Neural progenitor cell (in vitro differentiated cells): ENCODE measurements at regions not wholly inside any gene's neighbourhood (a gene's known extent, or its start where the extent isn't known, plus 50 kb on each side); places are given as distances from the start of the nearest gene placed in this dataset.

Source experiments
- DNase-seq: peaks from one replicate; pipeline ENCODE4 v3.0.0-alpha.2; 2016; ENCODE audit warnings: low spot score
- H2AFZ ChIP-seq: fragments of 200-600 bp; sonication (generic); replicated peaks from 2 replicates; pipeline ENCODE4 v1.6.1; 2016; ENCODE audit warnings: antibody characterized with exemption
- H3F3A ChIP-seq: fragments of 200-600 bp; sonication (generic); 2 replicates; pipeline ENCODE4 v1.6.1; 2016; ENCODE audit warnings: antibody characterized with exemption, low read depth
- H3K27ac ChIP-seq: fragments of 200-600 bp; sonication (generic); 2 replicates; pipeline ENCODE4 v1.5.1; 2016; ENCODE audit warnings: mild to moderate bottlenecking
- H3K27me3 ChIP-seq: fragments of 200-600 bp; sonication (generic); 2 replicates; pipeline ENCODE4 v1.6.1; 2016; ENCODE audit warnings: mild to moderate bottlenecking, moderate library complexity
- H3K36me3 ChIP-seq: fragments of 200-600 bp; sonication (generic); 2 replicates; pipeline ENCODE4 v1.5.1; 2016
- H3K4me1 ChIP-seq: fragments of 200-600 bp; sonication (generic); 2 replicates; pipeline ENCODE4 v1.6.1; 2016; ENCODE audit warnings: mixed run types
- H3K4me2 ChIP-seq: fragments of 200-600 bp; sonication (generic); 2 replicates; pipeline ENCODE4 v1.6.1; 2016
- H3K4me3 ChIP-seq: fragments of 200-600 bp; sonication (generic); 2 replicates; pipeline ENCODE4 v1.5.1; 2016
- H3K79me2 ChIP-seq: fragments of 200-600 bp; sonication (generic); 2 replicates; pipeline ENCODE4 v1.6.1; 2016; ENCODE audit warnings: low read depth
- H3K9ac ChIP-seq: fragments of 200-600 bp; sonication (generic); 2 replicates; pipeline ENCODE4 v1.6.1; 2016
- H3K9me3 ChIP-seq: fragments of 200-600 bp; sonication (generic); 2 replicates; pipeline ENCODE4 v1.5.1; 2016; ENCODE audit warnings: low read depth
- H4K20me1 ChIP-seq: fragments of 200-600 bp; sonication (generic); 2 replicates; pipeline ENCODE4 v1.6.1; 2016; ENCODE audit warnings: low read depth
- H3K27ac Mint-ChIP-seq: 3 replicates; pipeline ENCODE4 v1.8.0; 2021; ENCODE audit warnings: mixed read lengths
- H3K27me3 Mint-ChIP-seq: 2 replicates; pipeline ENCODE4 v1.8.0; 2022; ENCODE audit warnings: low read depth, mild to moderate bottlenecking, inconsistent platforms, moderate library complexity, mixed read lengths; ENCODE audit not compliant: insufficient read depth
- H3K36me3 Mint-ChIP-seq: 3 replicates; pipeline ENCODE4 v1.8.0; 2021; ENCODE audit warnings: mixed read lengths
- H3K4me1 Mint-ChIP-seq: 3 replicates; pipeline ENCODE4 v1.8.0; 2021; ENCODE audit warnings: mixed read lengths
- H3K4me3 Mint-ChIP-seq: 3 replicates; pipeline ENCODE4 v1.8.0; 2021; ENCODE audit warnings: mild to moderate bottlenecking, moderate library complexity, mixed read lengths
- H3K9me3 Mint-ChIP-seq: 3 replicates; pipeline ENCODE4 v1.8.0; 2020; ENCODE audit warnings: mixed read lengths
- CTCF ChIP-seq: fragments of 200-600 bp; sonication (generic); IDR thresholded peaks from 2 replicates; pipeline ENCODE4 v1.5.1; 2017; ENCODE audit warnings: antibody characterized with exemption, mild to moderate bottlenecking
- EZH2 ChIP-seq: fragments of 200-600 bp; sonication (generic); IDR thresholded peaks from 2 replicates; pipeline ENCODE4 v1.6.1; 2017; ENCODE audit warnings: antibody characterized with exemption, mild to moderate bottlenecking, moderate library complexity
- EZH2phosphoT487 ChIP-seq: fragments of 200-600 bp; sonication (generic); IDR thresholded peaks from 2 replicates; pipeline ENCODE4 v1.6.1; 2017; ENCODE audit warnings: antibody characterized with exemption

- Histone ChIP-seq H3K4me3 (no peak overlapping the region), H3K9me3 (no peaks in the 10 kb centered on the region), H3K36me3 (no peaks in the 10 kb centered on the region), H3K9ac (no peak overlapping the region), H3K27me3 (no peaks in the 10 kb centered on the region), H3K4me2 (no peak overlapping the region), H3K27ac (no peak overlapping the region), H3K4me1 (no peaks in the 10 kb centered on the region), H3F3A (no peaks in the 10 kb centered on the region), H4K20me1 (no peaks in the 10 kb centered on the region), H3K79me2 (no peaks in the 10 kb centered on the region), H2AFZ (no peak overlapping the region)
- Mint-ChIP-seq H3K4me1 (no peaks in the 10 kb centered on the region), H3K4me3 (no peak overlapping the region), H3K36me3 (no peaks in the 10 kb centered on the region), H3K9me3 (no peaks in the 10 kb centered on the region), H3K27me3 (no peaks in the 10 kb centered on the region), H3K27ac (no peak overlapping the region)
- TF ChIP-seq EZH2 (no peak), EZH2phosphoT487 (no peak), CTCF (no peak)
- DNase-seq, result no peak
Observed at GRCh38 chr4:130896920-130897319, 1801.0 kb downstream of the C4orf33 start.

GRCh38 chr4:130901321-130901720 is 1805.4 kb downstream of the C4orf33 start:
- TF ChIP-seq CTCF (no peak), EZH2phosphoT487 (no peak), EZH2 (no peak)
- Histone ChIP-seq H3K4me3 (no peak overlapping the region), H3K27ac (no peak overlapping the region), H4K20me1 (no peaks in the 10 kb centered on the region), H3K36me3 (no peaks in the 10 kb centered on the region), H3K9me3 (no peaks in the 10 kb centered on the region), H2AFZ (no peak overlapping the region), H3K27me3 (no peaks in the 10 kb centered on the region), H3K79me2 (no peaks in the 10 kb centered on the region), H3K4me1 (no peaks in the 10 kb centered on the region), H3K9ac (no peak overlapping the region), H3K4me2 (no peak overlapping the region), H3F3A (no peaks in the 10 kb centered on the region)
- Mint-ChIP-seq H3K36me3 (no peaks in the 10 kb centered on the region), H3K4me1 (no peaks in the 10 kb centered on the region), H3K4me3 (no peak overlapping the region), H3K27ac (no peak overlapping the region), H3K27me3 (no peaks in the 10 kb centered on the region), H3K9me3 (no peaks in the 10 kb centered on the region)
- no peak for DNase-seq

- Histone ChIP-seq H3K4me2 (no peak overlapping the region), H3K27me3 (no peaks in the 10 kb centered on the region), H4K20me1 (no peaks in the 10 kb centered on the region), H3K27ac (no peak overlapping the region), H3K9me3 (no peaks in the 10 kb centered on the region), H2AFZ (no peak overlapping the region), H3K79me2 (no peaks in the 10 kb centered on the region), H3K4me3 (no peak overlapping the region), H3K9ac (no peak overlapping the region), H3F3A (no peaks in the 10 kb centered on the region), H3K4me1 (no peaks in the 10 kb centered on the region), H3K36me3 (no peaks in the 10 kb centered on the region)
- no peak for TF ChIP-seq EZH2
- no peak for TF ChIP-seq CTCF
- no peak for TF ChIP-seq EZH2phosphoT487
- Mint-ChIP-seq H3K4me3 (no peak overlapping the region), H3K4me1 (no peaks in the 10 kb centered on the region), H3K36me3 (no peaks in the 10 kb centered on the region), H3K27me3 (no peaks in the 10 kb centered on the region), H3K9me3 (peaks cover 16% of the 10 kb centered on the region), H3K27ac (no peak overlapping the region)
- DNase-seq, result no peak
Observed at GRCh38 chr4:130922955-130923354, 1827.0 kb downstream of the C4orf33 start.

GRCh38 chr4:130955520-130955919 is 1859.6 kb downstream of the C4orf33 start:
- Histone ChIP-seq H4K20me1 (no peaks in the 10 kb centered on the region), H2AFZ (no peak overlapping the region), H3K9me3 (no peaks in the 10 kb centered on the region), H3K4me1 (no peaks in the 10 kb centered on the region), H3K9ac (no peak overlapping the region), H3K4me3 (no peak overlapping the region), H3K27ac (no peak overlapping the region), H3K27me3 (no peaks in the 10 kb centered on the region), H3K36me3 (no peaks in the 10 kb centered on the region), H3K4me2 (no peak overlapping the region), H3F3A (no peaks in the 10 kb centered on the region), H3K79me2 (no peaks in the 10 kb centered on the region)
- Mint-ChIP-seq H3K4me3 (no peak overlapping the region), H3K9me3 (peaks cover 8% of the 10 kb centered on the region), H3K27me3 (no peaks in the 10 kb centered on the region), H3K36me3 (peaks cover 2% of the 10 kb centered on the region), H3K4me1 (no peaks in the 10 kb centered on the region), H3K27ac (no peak overlapping the region)
- no peak for DNase-seq
- TF ChIP-seq EZH2, result no peak
- TF ChIP-seq CTCF, result no peak
- no peak for TF ChIP-seq EZH2phosphoT487
